HK-2 (cell line): ENCODE measurements at regions not wholly inside any gene's neighbourhood (a gene's known extent, or its start where the extent isn't known, plus 50 kb on each side); places are given as distances from the start of the nearest gene placed in this dataset.
"Not testable (repeated sequence)": the region's sequence is repeated elsewhere in the genome, so short reads cannot be mapped to it uniquely, and the experiment has no call there.

Experiments
- DNase-seq: peaks from one replicate; pipeline ENCODE4 v3.0.0-alpha.2; 2018; ENCODE audit not compliant: unreplicated experiment

- no peak for DNase-seq
Observed at GRCh38 chrX:1059576-1060561, 152.6 kb downstream of the CRLF2 start.

GRCh38 chrX:1053600-1053999 is 158.8 kb downstream of the CRLF2 start:
- DNase-seq: not testable (repeated sequence)

- DNase-seq: no peak
Observed at GRCh38 chrX:1053072-1053471, 159.4 kb downstream of the CRLF2 start.

- no peak for DNase-seq
Observed at GRCh38 chrX:1052021-1052420, 160.4 kb downstream of the CRLF2 start.

- DNase-seq: no peak
Observed at GRCh38 chrX:1051421-1051820, 161.0 kb downstream of the CRLF2 start.

- no peak for DNase-seq
Observed at GRCh38 chrX:1045680-1046314, 166.7 kb downstream of the CRLF2 start.

GRCh38 chrX:1041091-1041490 is 171.4 kb downstream of the CRLF2 start:
- DNase-seq: no peak

- not testable (repeated sequence) for DNase-seq
Observed at GRCh38 chrX:1035931-1036330, 176.5 kb downstream of the CRLF2 start.

GRCh38 chrX:1035206-1035605 is 177.2 kb downstream of the CRLF2 start:
- no peak for DNase-seq

GRCh38 chrX:1034717-1035116 is 177.7 kb downstream of the CRLF2 start:
- DNase-seq: no peak

GRCh38 chrX:1031521-1032430 is 180.7 kb downstream of the CRLF2 start:
- no peak for DNase-seq

GRCh38 chrX:1029494-1029893 is 183.0 kb downstream of the CRLF2 start:
- DNase-seq: no peak

- no peak for DNase-seq
Observed at GRCh38 chrX:1027680-1028079, 184.8 kb downstream of the CRLF2 start.

- no peak for DNase-seq
Observed at GRCh38 chrX:1027133-1027532, 185.3 kb downstream of the CRLF2 start.

GRCh38 chrX:1026263-1027015 is 186.0 kb downstream of the CRLF2 start:
- DNase-seq: no peak

- DNase-seq: no peak
Observed at GRCh38 chrX:1025413-1025812, 187.0 kb downstream of the CRLF2 start.

- DNase-seq: no peak
Observed at GRCh38 chrX:1023676-1024075, 188.8 kb downstream of the CRLF2 start.

GRCh38 chrX:1021314-1021993 is 191.0 kb downstream of the CRLF2 start:
- not testable (repeated sequence) for DNase-seq

- DNase-seq: no peak
Observed at GRCh38 chrX:1020634-1021166, 191.7 kb downstream of the CRLF2 start.

- not testable (repeated sequence) for DNase-seq
Observed at GRCh38 chrX:1016926-1017325, 195.5 kb downstream of the CRLF2 start.
